ENCODE measurements at regions not wholly inside any gene's neighbourhood (a gene's known extent, or its start where the extent isn't known, plus 50 kb on each side); places are given as distances from the start of the nearest gene placed in this dataset.
"Not testable (repeated sequence)": the region's sequence is repeated elsewhere in the genome, so short reads cannot be mapped to it uniquely, and the experiment has no call there.

DNA sequence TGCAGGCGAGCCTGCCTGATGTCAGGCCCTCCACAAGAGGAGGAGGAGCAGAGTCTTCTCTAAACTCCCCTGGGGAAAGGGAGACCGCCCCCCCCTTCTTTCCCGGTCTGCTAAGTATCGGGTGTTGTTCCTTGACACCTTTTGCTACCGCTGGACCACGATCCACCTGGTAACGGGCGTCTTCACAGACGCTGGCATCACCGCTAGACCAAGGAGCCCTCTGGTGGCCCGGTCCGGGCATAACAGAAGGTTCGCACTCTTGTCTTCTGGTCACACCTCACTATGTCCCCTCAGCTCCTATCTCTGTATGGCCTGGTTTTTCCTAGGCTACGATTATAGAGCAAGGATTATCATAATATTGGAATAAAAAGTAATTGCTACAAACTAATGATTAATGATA, 86.0 kb upstream of the TNK2 start:
- not testable (repeated sequence) for TF ChIP-seq POLR2A, EP300 (IDR thresholded peaks at IDR 0.05)
- TF ChIP-seq, protein P1, sequence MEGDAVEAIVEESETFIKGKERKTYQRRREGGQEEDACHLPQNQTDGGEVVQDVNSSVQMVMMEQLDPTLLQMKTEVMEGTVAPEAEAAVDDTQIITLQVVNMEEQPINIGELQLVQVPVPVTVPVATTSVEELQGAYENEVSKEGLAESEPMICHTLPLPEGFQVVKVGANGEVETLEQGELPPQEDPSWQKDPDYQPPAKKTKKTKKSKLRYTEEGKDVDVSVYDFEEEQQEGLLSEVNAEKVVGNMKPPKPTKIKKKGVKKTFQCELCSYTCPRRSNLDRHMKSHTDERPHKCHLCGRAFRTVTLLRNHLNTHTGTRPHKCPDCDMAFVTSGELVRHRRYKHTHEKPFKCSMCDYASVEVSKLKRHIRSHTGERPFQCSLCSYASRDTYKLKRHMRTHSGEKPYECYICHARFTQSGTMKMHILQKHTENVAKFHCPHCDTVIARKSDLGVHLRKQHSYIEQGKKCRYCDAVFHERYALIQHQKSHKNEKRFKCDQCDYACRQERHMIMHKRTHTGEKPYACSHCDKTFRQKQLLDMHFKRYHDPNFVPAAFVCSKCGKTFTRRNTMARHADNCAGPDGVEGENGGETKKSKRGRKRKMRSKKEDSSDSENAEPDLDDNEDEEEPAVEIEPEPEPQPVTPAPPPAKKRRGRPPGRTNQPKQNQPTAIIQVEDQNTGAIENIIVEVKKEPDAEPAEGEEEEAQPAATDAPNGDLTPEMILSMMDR (IDR thresholded peaks at IDR 0.05), result peak in 1 of 5 experiments; percentile 31

All from tibial nerve (tissue), 4 donors.